HFF-Myc (cell line): ENCODE measurements at regions not wholly inside any gene's neighbourhood (a gene's known extent, or its start where the extent isn't known, plus 50 kb on each side); places are given as distances from the start of the nearest gene placed in this dataset.
"Not testable (repeated sequence)": the region's sequence is repeated elsewhere in the genome, so short reads cannot be mapped to it uniquely, and the experiment has no call there.

Experiments
- DNase-seq: peaks from one replicate; pipeline ENCODE4 v3.0.0-alpha.2; 2011; ENCODE audit warnings: low read depth; ENCODE audit errors: extremely low read depth
- H3K4me3 ChIP-seq: replicated peaks from 2 replicates; pipeline ENCODE4 v1.5.1; 2011; ENCODE audit warnings: low read depth, mild to moderate bottlenecking, control low read depth, low read length
- CTCF ChIP-seq: IDR thresholded peaks from 2 replicates; pipeline ENCODE4 v1.5.1; 2012; ENCODE audit warnings: mild to moderate bottlenecking, low read depth, low read length, control low read depth; ENCODE audit errors: missing control alignments

GRCh38 chr2:58466804-58467203 lies 225.7 kb upstream of the FANCL start:
- no peak overlapping the region for H3K4me3 ChIP-seq
- no peak for DNase-seq
- TF ChIP-seq CTCF = no peak

- not testable (repeated sequence) for H3K4me3 ChIP-seq, DNase-seq
Measured at GRCh38 chr2:58466021-58466420, 224.9 kb upstream of the FANCL start.

GRCh38 chr2:58460670-58461069 lies 219.5 kb upstream of the FANCL start:
- H3K4me3 ChIP-seq = no peak overlapping the region
- DNase-seq = no peak
- no peak for TF ChIP-seq CTCF

- DNase-seq = no peak
- no peak for TF ChIP-seq CTCF
- H3K4me3 ChIP-seq = no peak overlapping the region
Measured at GRCh38 chr2:58449286-58450010, 208.3 kb upstream of the FANCL start.

- TF ChIP-seq CTCF = no peak
- H3K4me3 ChIP-seq = no peak overlapping the region
- DNase-seq = no peak
Measured at GRCh38 chr2:58448845-58449244, 207.7 kb upstream of the FANCL start.

GRCh38 chr2:58448065-58448507 lies 207.0 kb upstream of the FANCL start:
- no peak overlapping the region for H3K4me3 ChIP-seq
- peak; percentile 50 for DNase-seq

GRCh38 chr2:58447586-58447985 lies 206.5 kb upstream of the FANCL start:
- H3K4me3 ChIP-seq = no peak overlapping the region
- no peak for TF ChIP-seq CTCF

More at GRCh38 chr2:58448065-58448507, 207.0 kb upstream of the FANCL start:
- TF ChIP-seq CTCF = peak; percentile 71

More at GRCh38 chr2:58447586-58447985, 206.5 kb upstream of the FANCL start:
- no peak for DNase-seq
